ENCODE measurements at regions not wholly inside any gene's neighbourhood (a gene's known extent, or its start where the extent isn't known, plus 50 kb on each side); places are given as distances from the start of the nearest gene placed in this dataset.
"Not testable (repeated sequence)": the region's sequence is repeated elsewhere in the genome, so short reads cannot be mapped to it uniquely, and the experiment has no call there.

DNA sequence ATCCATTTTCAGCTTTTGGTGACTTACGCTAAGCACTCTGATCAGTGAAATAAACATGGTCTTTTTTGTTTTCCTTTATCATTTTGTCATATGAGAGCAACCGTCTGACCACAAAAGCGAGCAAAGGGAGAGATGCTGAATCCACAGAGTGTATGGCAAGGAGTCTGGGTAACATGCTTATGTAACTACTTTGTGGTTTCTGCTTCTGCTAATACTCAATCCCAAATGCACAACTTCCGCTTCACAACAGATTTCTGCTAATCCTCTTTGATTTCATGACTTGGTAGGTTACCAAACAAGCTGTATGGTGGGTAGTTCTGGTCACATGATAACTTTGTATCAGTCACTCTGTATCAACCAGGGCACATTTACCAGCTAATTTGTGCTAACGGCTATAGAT is 908.4 kb upstream of the CRIM1 start:
- no peak for DNase-seq (ENCODE audit: low read depth)

DNA sequence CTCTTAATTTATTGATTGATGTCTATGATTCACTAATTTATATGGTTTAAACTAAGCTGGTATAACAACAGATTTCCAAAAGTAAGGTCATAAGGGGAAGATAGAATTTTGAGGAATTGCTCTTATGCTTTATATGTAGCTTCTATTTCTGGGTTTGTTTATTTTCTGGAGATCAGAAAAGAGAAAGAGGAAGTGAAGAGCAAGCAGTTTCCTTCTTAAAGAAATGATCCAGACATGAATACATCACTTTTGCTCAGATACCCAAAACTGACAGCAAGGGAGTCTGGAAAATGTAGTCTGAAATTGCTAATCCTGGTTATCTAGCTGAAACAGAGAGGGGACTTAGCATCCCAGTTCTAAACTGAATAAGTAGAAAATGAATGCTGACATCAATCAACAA is 912.5 kb upstream of the CRIM1 start:
- DNase-seq (ENCODE audit: low read depth): no peak

DNA sequence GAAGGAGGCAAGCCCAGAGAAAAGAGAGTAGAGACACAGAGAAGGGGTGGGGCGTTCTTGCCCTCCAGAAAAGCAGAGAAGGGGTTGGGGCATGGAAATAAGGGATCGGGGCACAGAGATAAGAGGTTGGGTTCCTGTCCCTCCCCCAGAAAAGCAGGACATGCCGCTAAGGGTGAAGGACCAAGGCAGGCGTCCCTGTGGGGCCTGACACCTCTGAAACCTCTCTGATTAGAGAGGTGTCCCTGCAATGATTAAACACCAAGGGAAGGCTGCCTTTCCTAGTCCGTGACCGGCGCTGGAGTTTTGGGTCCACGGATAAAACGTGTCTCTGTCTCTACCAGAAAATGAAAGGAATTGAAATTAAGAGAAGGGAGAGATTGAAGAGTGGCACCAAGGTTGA is 914.0 kb upstream of the CRIM1 start:
- DNase-seq (ENCODE audit: low read depth): not testable (repeated sequence)

DNA sequence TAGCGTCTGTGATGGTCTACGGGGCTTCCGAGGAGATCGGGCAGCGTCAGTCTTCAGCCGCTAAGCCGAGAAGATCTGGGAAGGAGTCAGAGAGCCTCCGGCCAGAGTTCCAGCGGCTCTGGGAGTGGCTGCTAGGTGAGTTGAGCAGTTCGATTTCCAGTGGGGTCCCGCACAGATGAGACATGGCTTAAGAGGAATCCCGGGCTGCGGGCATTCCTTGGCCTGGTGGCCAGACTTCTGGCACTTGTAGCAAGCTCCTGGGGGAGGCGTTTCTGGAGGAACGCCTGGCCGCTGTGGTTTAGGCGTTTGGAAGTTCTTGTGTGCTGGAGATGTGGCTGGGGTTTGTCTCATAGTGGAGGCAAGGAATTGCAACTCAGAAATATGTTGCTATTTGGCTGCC is 915.3 kb upstream of the CRIM1 start:
- not testable (repeated sequence) for DNase-seq (ENCODE audit: low read depth)

DNA sequence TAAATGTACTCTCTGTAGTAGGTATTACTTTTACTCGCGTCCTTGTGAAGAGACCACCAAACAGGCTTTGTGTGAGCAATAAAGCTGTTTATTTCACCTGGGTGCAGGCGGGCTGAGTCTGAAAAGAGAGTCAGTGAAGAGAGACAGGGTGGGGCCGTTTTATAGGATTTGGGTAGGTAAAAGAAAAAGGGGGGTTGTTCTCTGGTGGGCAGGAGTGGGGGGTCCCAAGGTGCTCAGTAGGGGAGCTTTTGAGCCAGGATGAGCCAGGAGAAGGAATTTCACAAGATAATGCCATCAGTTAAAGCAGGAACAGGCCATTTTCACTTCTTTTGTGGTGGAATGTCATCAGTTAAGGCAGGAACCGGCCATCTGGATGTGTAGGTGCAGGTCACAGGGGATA is 918.7 kb upstream of the CRIM1 start:
- not testable (repeated sequence) for DNase-seq (ENCODE audit: low read depth)

DNA sequence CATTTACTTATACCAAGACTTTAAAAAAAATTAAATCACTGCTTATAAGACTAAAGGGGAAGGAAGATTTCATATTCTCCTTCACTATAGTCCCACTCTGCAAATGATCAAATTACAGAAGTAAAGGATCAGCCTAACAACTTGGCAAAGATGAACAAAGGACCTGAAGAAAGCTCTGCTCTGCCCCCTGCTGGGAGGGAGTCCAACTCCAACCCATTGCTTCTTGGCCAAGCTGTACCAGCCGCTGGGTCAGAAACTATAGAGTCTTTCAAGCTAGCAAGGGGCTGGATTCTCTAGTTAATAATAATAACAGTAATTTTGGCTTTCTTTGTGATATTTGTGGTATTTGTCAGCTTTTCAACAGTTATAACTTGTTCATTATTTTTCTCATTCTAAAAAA is 927.0 kb upstream of the CRIM1 start:
- DNase-seq (ENCODE audit: low read depth): peak; percentile 3

DNA sequence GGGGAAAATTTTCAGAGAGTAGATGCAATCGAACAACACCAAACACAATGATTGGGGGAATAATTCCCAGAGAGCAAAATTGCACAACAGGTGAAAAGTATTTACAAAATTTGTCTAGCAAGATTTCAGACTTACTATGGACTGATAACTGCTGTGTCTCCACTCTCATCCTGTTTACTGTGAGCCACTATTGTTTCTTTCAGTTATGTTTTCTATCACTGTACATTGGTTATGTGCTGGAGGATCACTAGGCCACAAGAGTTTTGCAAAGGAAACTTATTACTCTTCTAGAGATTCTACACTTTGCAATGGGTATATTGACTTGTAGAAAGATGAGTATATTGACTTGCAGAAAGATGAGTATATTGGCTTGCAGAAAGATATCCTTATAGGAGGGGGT is 934.1 kb upstream of the CRIM1 start:
- no peak for DNase-seq (ENCODE audit: low read depth)

DNA sequence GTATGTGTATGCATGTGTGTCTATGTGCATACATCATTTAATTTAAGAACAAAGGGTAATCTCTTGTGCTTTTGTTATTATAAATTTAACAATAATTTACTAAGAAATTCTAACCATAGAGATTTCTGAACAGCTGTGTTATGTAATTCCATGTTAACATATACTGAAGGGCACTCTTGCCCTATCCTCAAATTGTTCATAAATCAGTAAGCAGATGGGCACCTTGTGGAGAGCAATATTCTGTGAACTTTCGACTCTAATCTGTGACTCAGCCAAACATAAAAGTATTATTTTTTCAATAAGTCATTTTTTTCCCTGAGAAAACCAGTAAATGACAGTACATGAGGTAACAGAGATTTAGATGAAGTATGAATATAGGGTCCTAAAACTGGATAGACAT is 938.3 kb upstream of the CRIM1 start:
- no peak for DNase-seq (ENCODE audit: low read depth)

DNA sequence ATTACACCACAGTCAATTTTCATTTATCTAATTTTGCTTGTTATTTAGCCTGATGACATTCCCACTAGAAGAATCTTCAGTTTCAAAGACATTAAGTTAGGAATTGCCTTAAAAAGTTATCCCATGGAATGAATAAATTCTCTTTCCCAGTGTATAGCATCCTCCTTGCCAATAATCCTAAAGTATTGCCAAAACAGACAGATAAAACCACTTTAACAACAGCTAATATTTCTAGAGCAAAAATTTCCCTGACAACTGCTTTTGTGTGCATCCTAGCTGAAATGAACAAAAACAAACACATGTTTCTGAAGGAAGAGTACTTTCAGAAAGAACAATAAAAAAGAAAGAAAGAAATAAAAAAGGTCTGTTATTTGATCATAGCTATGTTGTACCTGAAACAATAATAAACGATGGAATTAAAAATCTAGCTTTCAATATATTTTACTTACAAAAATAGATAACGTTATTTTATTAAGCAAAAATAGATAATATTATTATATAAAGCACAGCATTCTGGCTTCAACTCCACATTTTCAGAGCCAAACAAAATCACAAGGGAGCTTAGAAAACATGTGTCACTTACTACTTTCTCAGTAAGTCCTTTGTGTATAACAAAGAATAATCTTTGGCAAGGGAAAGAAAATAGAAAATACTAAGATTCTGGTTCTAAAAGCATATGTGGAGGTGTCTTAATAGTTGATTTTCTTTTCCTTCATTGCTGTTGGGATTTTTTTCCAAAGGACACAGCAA is 939.0 kb upstream of the CRIM1 start:
- DNase-seq (ENCODE audit: low read depth): no peak

DNA sequence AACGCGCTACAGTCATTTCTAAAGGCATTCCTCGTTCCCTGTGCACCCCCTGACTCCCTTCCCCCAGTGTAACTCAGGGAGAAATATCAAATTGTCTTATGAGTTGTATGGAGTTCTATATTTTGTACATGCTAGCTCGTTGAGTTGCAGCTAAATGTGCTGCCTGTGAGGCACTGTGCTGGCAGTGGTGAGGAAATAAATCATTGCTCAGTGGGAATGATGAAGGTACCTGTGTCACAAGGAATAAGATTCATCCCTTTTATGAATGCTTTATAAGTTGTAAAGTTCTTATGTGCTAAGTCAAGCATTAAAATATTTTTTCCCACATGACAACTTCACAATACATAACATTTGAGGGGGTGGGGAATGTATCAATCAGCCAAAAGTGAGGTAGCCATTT is 939.6 kb upstream of the CRIM1 start:
- no peak for DNase-seq (ENCODE audit: low read depth)

DNA sequence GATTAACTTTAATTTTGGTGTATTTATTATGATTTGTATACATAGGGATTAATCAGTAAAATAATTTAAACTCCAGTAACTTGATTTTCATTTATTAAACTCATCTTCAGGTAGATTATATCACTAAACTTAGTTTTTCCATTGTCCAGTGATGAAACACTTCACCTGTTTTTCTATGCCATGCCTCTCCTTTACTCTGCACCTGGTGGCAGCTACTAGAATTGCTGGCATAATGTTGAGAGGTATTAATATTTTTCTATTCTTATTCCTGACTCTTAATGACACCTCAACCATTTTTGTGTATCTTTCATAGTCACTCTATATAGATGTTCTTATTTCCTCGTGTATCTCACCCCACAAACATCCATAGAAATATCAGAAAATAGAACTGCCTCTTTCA is 940.3 kb upstream of the CRIM1 start:
- DNase-seq (ENCODE audit: low read depth): no peak

DNA sequence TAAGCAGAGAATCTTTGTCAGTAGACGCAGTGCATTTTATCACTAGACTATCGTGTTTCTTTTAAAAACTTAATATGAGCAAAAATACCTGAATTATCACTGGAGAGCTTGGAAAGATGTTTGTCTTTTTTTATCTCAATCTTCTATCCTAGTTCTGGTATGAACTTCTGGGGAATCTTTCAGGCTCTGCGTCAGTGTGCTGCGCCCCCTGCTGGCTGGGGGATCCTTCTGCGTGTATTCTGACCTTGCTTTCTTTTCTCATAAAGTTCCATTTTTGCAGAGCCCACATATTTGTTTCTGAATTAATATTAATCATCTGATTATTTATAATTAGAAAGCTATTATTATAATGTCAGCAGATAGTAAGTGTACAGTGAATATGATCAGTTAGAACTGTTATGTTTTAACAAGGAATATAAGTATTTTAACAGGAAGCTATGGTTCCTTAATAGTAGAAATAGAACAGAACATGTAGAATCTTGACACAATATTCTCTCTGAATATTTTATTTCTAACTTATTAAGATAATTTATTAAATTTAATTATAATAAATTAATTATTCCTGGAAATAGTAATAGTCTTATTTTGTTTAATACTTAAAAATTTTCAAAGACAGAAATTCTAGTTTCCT is 945.0 kb upstream of the CRIM1 start:
- DNase-seq (ENCODE audit: low read depth): peak; percentile 14

DNA sequence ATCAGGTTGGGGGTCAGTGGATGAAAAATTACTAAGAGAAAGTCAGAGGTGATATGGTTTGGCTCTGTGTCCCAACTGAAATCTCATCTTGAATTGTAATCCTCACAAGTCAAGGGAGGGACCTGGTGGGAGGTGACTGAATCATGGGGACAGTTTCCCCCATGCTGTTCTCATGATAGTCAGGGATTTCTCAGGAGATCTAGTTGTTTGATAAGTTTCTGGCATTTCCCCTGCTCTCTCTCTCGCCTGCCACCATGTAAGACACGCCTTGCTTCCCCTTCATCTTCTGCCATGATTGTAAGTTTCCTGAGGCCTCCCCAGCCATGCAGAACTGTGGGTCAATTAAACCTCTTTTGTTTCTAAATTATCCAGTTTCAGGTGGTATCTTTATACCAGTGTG is 945.8 kb upstream of the CRIM1 start:
- DNase-seq (ENCODE audit: low read depth): no peak

DNA sequence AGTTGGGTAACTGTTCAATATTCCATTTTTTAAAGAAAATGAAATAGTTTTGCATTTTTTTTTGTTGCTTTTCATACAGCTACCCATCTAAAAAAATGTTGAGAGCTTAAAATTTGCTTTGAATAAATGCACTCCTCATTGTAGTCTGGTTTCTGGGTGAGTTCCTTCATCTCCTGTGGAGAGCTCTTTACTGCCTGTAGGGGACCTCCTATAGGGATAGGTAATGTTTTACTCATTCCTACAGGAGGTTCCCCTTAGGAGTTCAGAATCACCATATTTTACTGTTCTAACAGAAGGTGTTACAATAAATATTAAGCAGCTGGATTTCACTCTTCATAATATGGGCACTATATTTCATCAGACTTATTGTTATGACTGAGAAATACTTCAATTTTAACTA is 947.3 kb upstream of the CRIM1 start:
- no peak for DNase-seq (ENCODE audit: low read depth)

DNA sequence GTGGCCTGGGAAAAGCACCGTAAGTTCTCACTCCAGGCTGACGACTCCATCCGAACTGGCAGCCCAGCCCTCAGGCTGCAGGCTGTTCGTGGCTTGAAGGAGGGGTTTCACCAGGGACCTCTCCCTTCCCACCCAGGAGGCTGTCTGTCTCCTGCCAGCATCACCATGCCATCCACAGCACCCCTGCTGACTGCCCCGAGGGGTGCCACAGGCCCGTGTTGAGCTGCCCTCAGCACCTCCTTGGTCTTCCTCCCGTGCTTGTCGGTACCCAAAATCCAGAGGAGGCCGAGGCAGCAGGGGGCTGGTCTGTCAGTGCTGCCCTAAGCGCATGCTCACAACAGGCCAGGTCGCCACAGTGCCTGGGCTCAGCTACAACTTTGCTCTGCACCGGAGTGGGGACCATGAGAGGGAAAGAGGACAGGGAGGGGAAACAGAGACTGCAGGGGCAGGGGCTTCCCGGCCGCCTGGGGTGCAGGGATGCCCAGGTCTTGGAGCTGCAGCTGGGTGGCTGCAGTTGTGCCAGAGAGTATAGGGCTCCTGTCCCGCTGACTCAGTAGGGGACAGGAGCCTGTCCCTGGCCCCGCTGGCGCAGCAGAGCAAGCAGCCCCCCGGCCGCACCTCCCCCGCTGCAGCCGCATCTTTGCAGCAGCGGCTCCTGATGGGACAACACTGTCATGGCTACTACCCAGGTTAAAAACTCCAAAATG is 963.7 kb upstream of the CRIM1 start:
- no peak for DNase-seq (ENCODE audit: low read depth)

DNA sequence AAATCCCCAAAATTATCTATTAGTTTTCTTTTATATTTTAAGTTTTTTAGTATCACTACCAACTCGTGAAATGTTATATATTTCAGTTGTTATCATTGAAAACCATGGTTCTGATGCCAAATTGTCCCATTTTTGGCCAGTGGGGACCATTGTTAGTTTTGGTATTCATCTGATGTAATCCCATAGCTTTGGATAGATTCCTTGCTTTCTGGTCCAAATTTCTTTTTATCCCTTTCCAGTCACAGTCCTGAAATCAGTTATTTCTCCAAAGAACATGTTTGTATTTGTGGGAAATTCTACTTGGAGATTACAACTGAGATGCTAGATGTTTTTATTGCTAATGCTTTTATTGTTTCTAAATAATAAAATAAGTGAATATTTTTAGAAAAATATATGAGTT is 976.8 kb upstream of the CRIM1 start:
- DNase-seq (ENCODE audit: low read depth): no peak

DNA sequence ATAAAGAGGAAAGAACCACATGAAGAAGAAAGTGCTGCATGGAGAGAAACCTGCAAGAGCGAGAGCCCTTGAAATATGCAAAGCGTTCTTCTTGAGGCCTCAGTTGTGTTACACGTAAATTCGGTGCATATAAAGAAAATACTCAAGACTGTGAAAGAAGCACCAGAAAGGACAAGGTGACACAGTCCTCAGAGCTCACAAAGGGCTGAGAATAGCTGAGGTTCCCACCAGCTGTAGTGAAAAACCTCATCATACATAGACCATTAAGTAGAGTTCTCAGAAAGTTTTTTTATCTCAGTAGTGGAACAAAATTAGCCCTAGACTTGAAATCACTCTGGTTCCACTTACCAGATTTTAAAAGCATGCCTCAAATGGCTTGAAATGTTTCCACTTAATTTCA is 980.7 kb upstream of the CRIM1 start:
- no peak for DNase-seq (ENCODE audit: low read depth)

DNA sequence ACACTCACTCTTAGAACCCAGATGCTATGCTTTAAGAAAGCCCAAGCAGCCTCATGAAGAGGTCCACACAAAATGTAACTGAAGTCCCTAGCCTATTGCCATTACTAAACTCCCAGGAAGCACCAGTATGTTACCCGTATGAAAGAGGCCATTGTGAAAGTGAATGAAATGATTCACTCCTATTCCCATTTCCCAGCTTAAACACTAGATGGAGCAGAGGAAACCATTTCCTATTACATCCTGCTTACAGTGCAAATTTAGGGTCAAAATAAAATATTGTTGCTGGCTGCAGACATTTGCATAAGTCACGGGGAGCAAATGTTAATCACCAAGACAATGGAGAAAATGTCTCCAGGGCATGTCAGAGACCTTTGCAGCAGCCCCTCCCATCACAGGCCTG is 989.7 kb upstream of the CRIM1 start:
- DNase-seq (ENCODE audit: low read depth): peak; percentile 2

DNA sequence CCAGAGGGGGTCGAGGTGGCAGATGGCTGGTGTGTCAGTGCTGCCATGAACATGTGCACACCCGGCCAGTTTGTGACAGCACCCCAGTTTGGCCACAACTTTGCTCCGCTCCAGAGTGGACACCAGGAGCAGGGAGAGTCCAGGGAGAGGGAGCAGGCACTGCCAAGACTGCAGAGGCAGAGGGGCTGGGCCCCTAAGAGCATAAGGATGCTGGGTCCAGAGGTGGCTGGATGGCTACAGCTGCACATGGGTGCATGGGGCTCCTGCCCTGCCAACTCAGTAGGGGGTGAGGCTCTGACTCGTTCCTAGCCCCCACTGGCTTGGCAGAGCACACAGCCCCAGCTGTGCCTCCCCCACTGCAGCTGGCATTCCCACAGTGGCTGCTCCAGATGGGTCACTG is 999.2 kb upstream of the CRIM1 start:
- DNase-seq (ENCODE audit: low read depth): no peak

DNA sequence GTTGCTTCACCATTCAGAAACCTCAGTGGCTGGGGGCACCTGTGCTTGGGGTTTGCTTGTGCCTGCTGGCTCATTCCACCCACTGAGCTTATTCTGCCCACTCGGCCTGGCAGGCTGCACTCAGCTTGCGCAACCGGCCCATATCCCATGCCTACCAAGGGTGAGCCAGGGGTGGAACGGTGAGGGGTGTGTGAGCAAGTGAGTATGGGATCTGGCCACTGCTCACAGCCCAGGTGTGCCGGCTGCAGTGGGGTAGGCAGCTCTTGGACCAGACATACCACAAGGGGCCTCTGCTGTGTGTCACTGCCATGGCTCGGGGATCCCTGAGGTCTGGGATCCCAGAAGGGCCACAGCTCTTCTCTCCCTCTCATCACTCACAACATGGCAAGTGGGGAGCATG is 1000.5 kb upstream of the CRIM1 start:
- DNase-seq (ENCODE audit: low read depth): no peak

DNA sequence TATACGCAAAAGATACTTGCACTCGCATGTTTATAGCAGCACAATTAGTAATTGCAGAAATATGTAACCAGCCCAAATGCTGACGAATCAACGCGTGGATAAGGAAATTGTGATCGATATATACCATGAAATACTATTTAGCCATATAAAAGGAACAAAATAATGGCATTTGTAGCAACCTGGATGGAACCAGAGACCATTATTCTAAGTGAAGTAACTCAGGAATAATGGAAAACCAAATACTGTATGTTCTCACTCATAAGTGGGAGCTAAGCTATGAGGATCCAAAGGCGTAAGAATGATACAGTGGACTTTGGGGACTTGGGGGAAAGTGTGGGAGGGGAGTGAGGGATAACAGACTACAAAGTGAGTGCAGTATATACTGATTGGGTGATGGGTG is 1008.0 kb upstream of the CRIM1 start:
- no peak for DNase-seq (ENCODE audit: low read depth)

DNA sequence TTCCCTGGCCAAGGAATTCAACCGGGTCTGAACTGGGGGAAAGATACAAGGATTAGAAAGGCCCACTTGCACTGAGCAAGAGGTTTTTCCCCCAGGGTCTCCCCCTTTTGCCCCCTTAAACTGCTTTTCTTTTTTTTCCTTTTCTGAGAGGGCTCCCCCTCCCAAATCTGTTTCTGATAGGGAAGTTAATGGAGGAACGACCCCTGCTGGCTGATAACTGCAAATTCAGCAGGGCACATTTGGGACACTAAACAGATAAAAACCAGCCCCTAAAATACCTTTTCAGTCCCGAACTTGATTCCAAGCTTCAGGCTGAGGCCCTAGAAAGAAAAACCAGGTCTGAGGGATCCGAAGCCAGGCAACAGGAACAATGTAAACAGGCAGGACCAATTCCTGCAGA is 1012.4 kb upstream of the CRIM1 start:
- DNase-seq (ENCODE audit: low read depth): no peak

DNA sequence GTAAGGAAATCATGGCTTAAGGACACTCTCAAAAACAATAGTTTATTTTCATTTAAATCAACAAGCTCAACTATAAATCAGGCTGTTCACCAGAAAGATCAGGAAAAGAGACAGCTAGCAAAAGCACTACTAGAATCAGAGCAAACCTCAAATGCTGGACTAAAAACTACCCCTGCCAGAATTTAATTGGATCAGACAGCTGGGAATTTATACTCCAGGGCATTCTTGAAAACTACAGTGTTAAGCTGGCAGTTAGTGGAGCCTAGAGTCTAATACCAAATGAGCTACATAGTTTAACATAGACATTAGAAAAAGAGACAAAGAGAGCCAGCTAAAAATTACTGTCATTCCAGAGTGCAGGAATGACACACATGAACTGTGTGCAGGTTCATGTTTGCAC is 1016.4 kb upstream of the CRIM1 start:
- no peak for DNase-seq (ENCODE audit: low read depth)

Measured in RPMI7951 (cell line).